ENCODE measurements at regions not wholly inside any gene's neighbourhood (a gene's known extent, or its start where the extent isn't known, plus 50 kb on each side); places are given as distances from the start of the nearest gene placed in this dataset.

DNA sequence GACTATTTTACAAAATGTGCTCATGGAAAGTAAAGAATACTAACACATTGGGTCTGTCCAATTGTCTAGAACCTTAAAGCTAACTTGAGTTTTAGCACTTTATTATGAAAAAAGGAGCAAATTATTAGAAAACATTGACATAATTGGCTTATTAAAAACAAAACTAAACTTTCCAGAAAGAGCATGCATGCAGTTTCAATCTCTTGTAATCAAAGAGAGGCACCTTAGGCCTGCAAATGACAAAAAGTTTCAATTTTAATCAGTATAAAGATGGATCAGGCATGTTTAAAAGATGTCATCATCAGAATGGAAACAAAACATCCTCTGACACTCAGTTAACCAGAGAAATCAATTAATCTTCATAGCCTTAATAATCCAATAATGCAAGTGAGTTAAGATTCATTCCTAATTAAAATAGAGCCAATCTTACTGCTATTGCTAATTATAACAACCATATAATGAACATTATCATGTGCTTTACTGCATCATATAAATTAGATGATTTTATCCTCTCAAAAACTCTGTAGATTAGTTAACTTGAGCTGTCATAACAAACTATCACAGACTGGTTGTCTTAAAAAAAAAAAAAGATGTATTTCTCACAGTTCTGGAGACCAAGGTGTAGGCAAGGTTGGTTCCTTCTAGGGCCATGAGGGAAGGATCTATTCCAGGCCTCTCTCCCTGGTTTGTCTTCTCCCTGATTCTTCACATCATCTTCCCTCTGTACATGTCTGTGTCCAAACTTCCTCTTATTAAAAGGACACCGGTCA lies 131.4 kb downstream of the RPAP3 start:
- TF ChIP-seq POLR2AphosphoS5 (IDR thresholded peaks at IDR 0.05; ENCODE audit: low read depth, low read length) (no peak), FOXP2 (optimal IDR thresholded peaks at IDR 0.05; ENCODE audit: borderline replicate concordance, extremely low read depth, extremely low read length, insufficient read depth) (no peak), SIN3A (IDR thresholded peaks at IDR 0.05; ENCODE audit: borderline replicate concordance, insufficient read depth, low read length) (no peak), REST (IDR thresholded peaks at IDR 0.05; ENCODE audit: insufficient read depth in 1 of 2, low read depth in 2 of 2, low read length in 2 of 2) (no peak), TAF1 (IDR thresholded peaks at IDR 0.05; ENCODE audit: borderline replicate concordance, insufficient read depth, low read length) (no peak)

DNA sequence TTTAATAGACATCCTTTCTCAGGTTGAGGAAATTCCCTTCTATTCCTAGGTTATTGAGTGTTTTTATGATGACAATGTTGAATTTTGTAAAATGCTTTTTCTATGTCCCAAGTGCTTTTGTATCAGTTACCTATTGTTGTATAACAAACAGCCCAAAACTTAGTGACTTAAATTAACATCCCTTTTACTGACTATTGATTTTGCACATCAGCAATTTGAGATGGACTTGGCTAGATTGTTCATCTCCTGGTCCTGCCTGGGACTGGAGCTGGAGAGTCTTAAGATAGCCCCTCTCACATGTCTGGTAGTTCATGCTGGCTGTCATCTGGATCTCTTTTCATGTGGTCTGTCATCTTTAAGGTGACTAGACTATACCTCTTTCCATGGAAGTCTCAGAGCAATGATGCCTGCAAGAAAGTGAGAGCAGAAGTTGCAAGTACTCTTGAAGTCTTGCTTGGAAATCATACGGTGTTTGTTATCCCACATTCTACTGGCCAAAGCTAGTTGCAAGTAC lies 132.6 kb downstream of the RPAP3 start:
- TF ChIP-seq REST (IDR thresholded peaks at IDR 0.05; ENCODE audit: insufficient read depth in 1 of 2, low read depth in 2 of 2, low read length in 2 of 2) (no peak), POLR2AphosphoS5 (IDR thresholded peaks at IDR 0.05; ENCODE audit: low read depth, low read length) (no peak), FOXP2 (optimal IDR thresholded peaks at IDR 0.05; ENCODE audit: borderline replicate concordance, extremely low read depth, extremely low read length, insufficient read depth) (no peak), TAF1 (IDR thresholded peaks at IDR 0.05; ENCODE audit: borderline replicate concordance, insufficient read depth, low read length) (no peak), SIN3A (IDR thresholded peaks at IDR 0.05; ENCODE audit: borderline replicate concordance, insufficient read depth, low read length) (no peak)

GRCh38 chr12:47570151-47570550 lies 135.7 kb downstream of the RPAP3 start:
- TF ChIP-seq POLR2AphosphoS5 (IDR thresholded peaks at IDR 0.05; ENCODE audit: low read depth, low read length): no peak
- TF ChIP-seq FOXP2 (optimal IDR thresholded peaks at IDR 0.05; ENCODE audit: borderline replicate concordance, extremely low read depth, extremely low read length, insufficient read depth): no peak
- TF ChIP-seq REST (IDR thresholded peaks at IDR 0.05; ENCODE audit: insufficient read depth in 1 of 2, low read depth in 2 of 2, low read length in 2 of 2): no peak
- no peak for TF ChIP-seq TAF1 (IDR thresholded peaks at IDR 0.05; ENCODE audit: borderline replicate concordance, insufficient read depth, low read length)
- TF ChIP-seq SIN3A (IDR thresholded peaks at IDR 0.05; ENCODE audit: borderline replicate concordance, insufficient read depth, low read length): no peak

DNA sequence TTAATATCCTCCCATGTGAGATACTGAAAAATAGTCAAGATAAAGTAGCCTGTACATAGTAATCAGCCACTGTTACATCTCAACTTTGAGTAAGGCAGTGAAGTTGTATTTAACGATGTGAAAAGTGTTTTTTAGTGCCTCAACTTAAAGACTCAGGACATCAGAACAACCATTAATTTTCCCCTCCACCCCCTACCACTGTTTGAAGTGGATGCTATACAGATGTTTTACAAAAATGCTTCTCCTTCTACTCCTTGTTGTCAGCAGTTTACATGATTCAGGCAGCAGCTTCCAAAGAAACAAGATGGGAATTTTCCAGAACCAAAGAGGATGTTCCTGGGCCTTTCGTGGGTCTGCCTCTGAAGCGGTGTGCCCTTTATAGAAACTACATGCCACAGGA lies 143.6 kb downstream of the RPAP3 start:
- TF ChIP-seq REST (IDR thresholded peaks at IDR 0.05; ENCODE audit: insufficient read depth in 1 of 2, low read depth in 2 of 2, low read length in 2 of 2) (no peak), TAF1 (IDR thresholded peaks at IDR 0.05; ENCODE audit: borderline replicate concordance, insufficient read depth, low read length) (no peak), FOXP2 (optimal IDR thresholded peaks at IDR 0.05; ENCODE audit: borderline replicate concordance, extremely low read depth, extremely low read length, insufficient read depth) (no peak), SIN3A (IDR thresholded peaks at IDR 0.05; ENCODE audit: borderline replicate concordance, insufficient read depth, low read length) (no peak), POLR2AphosphoS5 (IDR thresholded peaks at IDR 0.05; ENCODE audit: low read depth, low read length) (no peak)
